H9 (cell line): ENCODE measurements at regions not wholly inside any gene's neighbourhood (a gene's known extent, or its start where the extent isn't known, plus 50 kb on each side); places are given as distances from the start of the nearest gene placed in this dataset.

Source experiments
- DNase-seq: peaks from one replicate; pipeline ENCODE4 v3.0.0-alpha.2; 2017
- H2AFZ ChIP-seq: one replicate; pipeline ENCODE4 v1.6.1; 2013; ENCODE audit warnings: mild to moderate bottlenecking, low read length, control low read depth, moderate library complexity
- H2AK5ac ChIP-seq: 2 replicates; pipeline ENCODE4 v1.6.1; 2013; ENCODE audit warnings: low read length, control low read depth, mixed read lengths; ENCODE audit not compliant: insufficient read length
- H2BK120ac ChIP-seq: one replicate; pipeline ENCODE4 v1.6.1; 2013; ENCODE audit warnings: low read depth, mild to moderate bottlenecking, low read length, control low read depth, inconsistent platforms; ENCODE audit not compliant: poor library complexity, severe bottlenecking
- H2BK12ac ChIP-seq: 2 replicates; pipeline ENCODE4 v1.6.1; 2013; ENCODE audit warnings: low read length, control low read depth, mixed read lengths, low read depth; ENCODE audit not compliant: insufficient read length
- H2BK15ac ChIP-seq: 2 replicates; pipeline ENCODE4 v1.6.1; 2013; ENCODE audit warnings: low read depth, low read length, control low read depth
- H2BK20ac ChIP-seq: one replicate; pipeline ENCODE4 v1.6.1; 2013; ENCODE audit warnings: low read depth, mild to moderate bottlenecking, low read length, control low read depth, inconsistent platforms; ENCODE audit not compliant: poor library complexity, severe bottlenecking
- H2BK5ac ChIP-seq: 2 replicates; pipeline ENCODE4 v1.6.1; 2013; ENCODE audit warnings: low read length, control low read depth, mixed read lengths; ENCODE audit not compliant: insufficient read length
- H3K14ac ChIP-seq: 2 replicates; pipeline ENCODE4 v1.6.1; 2013; ENCODE audit warnings: low read length, control low read depth; ENCODE audit not compliant: insufficient read depth
- H3K18ac ChIP-seq: 2 replicates; pipeline ENCODE4 v1.6.1; 2013; ENCODE audit warnings: low read depth, mild to moderate bottlenecking, mixed read lengths, low read length, control low read depth; ENCODE audit not compliant: insufficient read length
- H3K23ac ChIP-seq: 2 replicates; pipeline ENCODE4 v1.6.1; 2013; ENCODE audit warnings: low read length, control low read depth, mixed read lengths, low read depth; ENCODE audit not compliant: insufficient read length
- H3K23me2 ChIP-seq: 2 replicates; pipeline ENCODE4 v1.6.1; 2013; ENCODE audit warnings: low read depth, mild to moderate bottlenecking, mixed read lengths, low read length, control low read depth; ENCODE audit not compliant: insufficient read length, poor library complexity, severe bottlenecking
- H3K27ac ChIP-seq: 2 replicates; pipeline ENCODE4 v1.5.1; 2013; ENCODE audit warnings: low read length, control low read depth, mixed read lengths, low read depth; ENCODE audit not compliant: insufficient read length
- H3K27me3 ChIP-seq: 2 replicates; pipeline ENCODE4 v1.6.1; 2013; ENCODE audit warnings: low read length, control low read depth, inconsistent platforms; ENCODE audit not compliant: insufficient read depth
- H3K4ac ChIP-seq: 2 replicates; pipeline ENCODE4 v1.6.1; 2013; ENCODE audit warnings: low read depth, mild to moderate bottlenecking, control low read depth, inconsistent platforms, low read length, moderate library complexity
- H3K4me1 ChIP-seq: 2 replicates; pipeline ENCODE4 v1.6.1; 2013; ENCODE audit warnings: low read length, control low read depth, inconsistent platforms; ENCODE audit not compliant: insufficient read depth
- H3K4me2 ChIP-seq: 2 replicates; pipeline ENCODE4 v1.6.1; 2013; ENCODE audit warnings: low read length, control low read depth, mixed read lengths; ENCODE audit not compliant: insufficient read length, insufficient read depth
- H3K56ac ChIP-seq: 2 replicates; pipeline ENCODE4 v1.6.1; 2013; ENCODE audit warnings: low read depth, mild to moderate bottlenecking, mixed read lengths, low read length, control low read depth; ENCODE audit not compliant: insufficient read length
- H3K79me1 ChIP-seq: 2 replicates; pipeline ENCODE4 v1.6.1; 2013; ENCODE audit warnings: low read depth, mild to moderate bottlenecking, moderate library complexity, low read length, control low read depth, inconsistent platforms; ENCODE audit not compliant: insufficient read depth, poor library complexity, severe bottlenecking
- H3K79me2 ChIP-seq: 2 replicates; pipeline ENCODE4 v1.6.1; 2013; ENCODE audit warnings: low read length, control low read depth, inconsistent platforms; ENCODE audit not compliant: insufficient read depth
- H3K9ac ChIP-seq: 2 replicates; pipeline ENCODE4 v1.6.1; 2013; ENCODE audit warnings: low read length, control low read depth, mixed read lengths; ENCODE audit not compliant: insufficient read length; ENCODE audit errors: extremely low read depth
- H3K9me3 ChIP-seq: one replicate; pipeline ENCODE4 v1.6.1; 2013; ENCODE audit warnings: low read depth, low read length, inconsistent platforms; ENCODE audit not compliant: control insufficient read depth
- H3T11ph ChIP-seq: one replicate; pipeline ENCODE4 v1.6.1; 2013; ENCODE audit warnings: mild to moderate bottlenecking, low read length, control low read depth, inconsistent platforms
- H4K20me1 ChIP-seq: one replicate; pipeline ENCODE4 v1.6.1; 2013; ENCODE audit not compliant: control insufficient read depth, insufficient read length, insufficient read depth
- H4K5ac ChIP-seq: 2 replicates; pipeline ENCODE4 v1.6.1; 2013; ENCODE audit warnings: low read depth, mild to moderate bottlenecking, mixed read lengths, low read length, control low read depth; ENCODE audit not compliant: insufficient read length
- H4K8ac ChIP-seq: replicated peaks from 2 replicates; pipeline ENCODE4 v1.6.1; 2013; ENCODE audit warnings: low read length, control low read depth, mixed read lengths, low read depth; ENCODE audit not compliant: insufficient read length
- H4K91ac ChIP-seq: 2 replicates; pipeline ENCODE4 v1.6.1; 2013; ENCODE audit warnings: low read depth, mild to moderate bottlenecking, moderate library complexity, mixed read lengths, low read length, control low read depth; ENCODE audit not compliant: insufficient read length
- H3K27ac Mint-ChIP-seq, 3 experiments: 2 replicates in 2 of 3; 3 replicates in 1 of 3; pipeline ENCODE4 v1.8.0; 2020 to 2021; ENCODE audit warnings: mixed read lengths in 3 of 3, mild to moderate bottlenecking in 1 of 3, moderate library complexity in 1 of 3
- H3K27me3 Mint-ChIP-seq: 2 replicates; pipeline ENCODE4 v1.8.0; 2021; ENCODE audit warnings: low read depth, mild to moderate bottlenecking, moderate library complexity, mixed read lengths
- H3K36me3 Mint-ChIP-seq, 3 experiments: 2 replicates in 2 of 3; 3 replicates in 1 of 3; pipeline ENCODE4 v1.8.0; 2020 to 2021; ENCODE audit warnings: low read depth in 3 of 3, mixed read lengths in 3 of 3; ENCODE audit not compliant: insufficient read depth in 1 of 3
- H3K4me1 Mint-ChIP-seq, 2 experiments: 2 replicates each; pipeline ENCODE4 v1.8.0; 2020; ENCODE audit warnings: mixed read lengths in 2 of 2
- H3K4me3 Mint-ChIP-seq, 2 experiments: 2 replicates in 1 of 2; 3 replicates in 1 of 2; pipeline ENCODE4 v1.8.0; 2020 to 2021; ENCODE audit warnings: mild to moderate bottlenecking in 2 of 2, mixed read lengths in 2 of 2, moderate library complexity in 1 of 2
- H3K9me3 Mint-ChIP-seq, 2 experiments: 2 replicates in 1 of 2; 3 replicates in 1 of 2; pipeline ENCODE4 v1.8.0; 2020; ENCODE audit warnings: mild to moderate bottlenecking in 2 of 2, mixed read lengths in 2 of 2, moderate library complexity in 1 of 2
- WGBS: extraction: QIAGEN DNeasy Blood & Tissue Kit; methylation state at CpG from one replicate; pipeline ENCODE4 v1.1.7; 2013; ENCODE audit warnings: missing lambda C conversion rate, low lambda C conversion rate, mixed read lengths; ENCODE audit not compliant: insufficient read length; ENCODE audit errors: extremely low coverage; 5-methylcytosine and 5-hydroxymethylcytosine counted together
- TF ChIP-seq, protein P1 (sequence below): fragments of 200-600 bp; sonication (generic); conservative IDR thresholded peaks from 3 replicates; pipeline ENCODE4 v1.8.0; 2021; ENCODE audit warnings: antibody characterized with exemption, mild to moderate bottlenecking

GRCh38 chr5:136853971-136854370, 488.6 kb upstream of the TRPC7 start:
- Histone ChIP-seq H2AK5ac (no peak overlapping the region), H3T11ph (no peak overlapping the region), H2AFZ (no peak overlapping the region), H3K56ac (no peak overlapping the region), H4K5ac (no peak overlapping the region), H2BK15ac (no peak overlapping the region), H3K27me3 (no peaks in the 10 kb centered on the region), H3K79me1 (no peaks in the 10 kb centered on the region), H3K4me2 (no peak overlapping the region), H4K91ac (no peak overlapping the region), H3K4ac (no peak overlapping the region), H3K18ac (no peak overlapping the region), H4K20me1 (no peaks in the 10 kb centered on the region), H3K9ac (no peak overlapping the region), H2BK120ac (no peak overlapping the region), H2BK20ac (no peak overlapping the region), H2BK5ac (no peak overlapping the region), H3K4me1 (no peaks in the 10 kb centered on the region), H4K8ac (no peak overlapping the region), H2BK12ac (no peak overlapping the region), H3K27ac (no peak overlapping the region), H3K14ac (no peak overlapping the region), H3K23ac (no peak overlapping the region), H3K79me2 (no peaks in the 10 kb centered on the region), H3K9me3 (no peaks in the 10 kb centered on the region), H3K23me2 (no peaks in the 10 kb centered on the region)
- peaks cover 3 to 5% (median 4%) of the 10 kb centered on the region in 3 experiments; a peak in 5 of 7 replicates for H3K36me3 Mint-ChIP-seq
- no peak overlapping the region for H3K27ac Mint-ChIP-seq
- H3K9me3 Mint-ChIP-seq, result peaks cover 14 to 22% of the 10 kb centered on the region in 2 experiments
- H3K4me3 Mint-ChIP-seq, result no peak overlapping the region
- no peaks in the 10 kb centered on the region for H3K4me1 Mint-ChIP-seq
- no peak for DNase-seq
- WGBS, result no CpG with 5 or more reads among the region's 1 CpG
- TF ChIP-seq, protein P1, sequence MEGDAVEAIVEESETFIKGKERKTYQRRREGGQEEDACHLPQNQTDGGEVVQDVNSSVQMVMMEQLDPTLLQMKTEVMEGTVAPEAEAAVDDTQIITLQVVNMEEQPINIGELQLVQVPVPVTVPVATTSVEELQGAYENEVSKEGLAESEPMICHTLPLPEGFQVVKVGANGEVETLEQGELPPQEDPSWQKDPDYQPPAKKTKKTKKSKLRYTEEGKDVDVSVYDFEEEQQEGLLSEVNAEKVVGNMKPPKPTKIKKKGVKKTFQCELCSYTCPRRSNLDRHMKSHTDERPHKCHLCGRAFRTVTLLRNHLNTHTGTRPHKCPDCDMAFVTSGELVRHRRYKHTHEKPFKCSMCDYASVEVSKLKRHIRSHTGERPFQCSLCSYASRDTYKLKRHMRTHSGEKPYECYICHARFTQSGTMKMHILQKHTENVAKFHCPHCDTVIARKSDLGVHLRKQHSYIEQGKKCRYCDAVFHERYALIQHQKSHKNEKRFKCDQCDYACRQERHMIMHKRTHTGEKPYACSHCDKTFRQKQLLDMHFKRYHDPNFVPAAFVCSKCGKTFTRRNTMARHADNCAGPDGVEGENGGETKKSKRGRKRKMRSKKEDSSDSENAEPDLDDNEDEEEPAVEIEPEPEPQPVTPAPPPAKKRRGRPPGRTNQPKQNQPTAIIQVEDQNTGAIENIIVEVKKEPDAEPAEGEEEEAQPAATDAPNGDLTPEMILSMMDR, result no peak
- H3K27me3 Mint-ChIP-seq, result no peaks in the 10 kb centered on the region; the same call in 1 of the 2 replicates
